IMR-90 (cell line): ENCODE measurements at regions not wholly inside any gene's neighbourhood (a gene's known extent, or its start where the extent isn't known, plus 50 kb on each side); places are given as distances from the start of the nearest gene placed in this dataset.

Experiments
- ATAC-seq: fragments of 200-7000 bp; cut with Tn5 transposase; 2 replicates; pipeline ENCODE4 v1.9.1; 2020; ENCODE audit warnings: low read depth, mild to moderate bottlenecking, moderate library complexity
- BruUV-seq: library from RNA; stranded (reverse); fragments of 400-500 nt; replicated peaks from 2 replicates; lab custom pipeline; 2021; lab: Mats Ljungman, UMichigan
- CTCF ChIA-PET: fragments of 300-600 bp; formaldehyde crosslinking; extraction: SDS; loops from one replicate; lab custom pipeline; 2021; ENCODE audit warnings: antibody characterized with exemption; lab: Yijun Ruan, JAX
- POLR2A ChIA-PET: fragments of 300-600 bp; sonication (Branson Sonifier 250); formaldehyde crosslinking; loops from one replicate; lab custom pipeline; 2022; ENCODE audit warnings: antibody characterized with exemption; ENCODE audit not compliant: unreplicated experiment; lab: Charles Lee
- DNase-seq: peaks from one replicate; pipeline ENCODE4 v3.0.0; 2013
- H2AFZ ChIP-seq: replicated peaks from 2 replicates; pipeline ENCODE3; 2013; ENCODE audit warnings: low read length, mild to moderate bottlenecking; ENCODE audit not compliant: poor library complexity
- H2AK5ac ChIP-seq: 2 replicates; pipeline ENCODE4 v1.6.1; 2013; ENCODE audit warnings: low read depth, low read length, inconsistent platforms
- H2AK9ac ChIP-seq: replicated peaks from 2 replicates; pipeline ENCODE3; 2013; ENCODE audit warnings: mild to moderate bottlenecking, low read depth, low read length, moderate library complexity; ENCODE audit not compliant: poor library complexity
- H2BK120ac ChIP-seq: 2 replicates; pipeline ENCODE4 v1.6.1; 2013; ENCODE audit warnings: low read depth, low read length, inconsistent platforms
- H2BK15ac ChIP-seq: 3 replicates; pipeline ENCODE4 v1.6.1; 2013; ENCODE audit warnings: low read depth, low read length, inconsistent platforms
- H2BK20ac ChIP-seq: 2 replicates; pipeline ENCODE4 v1.6.1; 2013; ENCODE audit warnings: low read depth, mild to moderate bottlenecking, inconsistent platforms, low read length, moderate library complexity
- H2BK5ac ChIP-seq: 2 replicates; pipeline ENCODE4 v1.6.1; 2013; ENCODE audit warnings: mild to moderate bottlenecking, low read depth, low read length, inconsistent platforms; ENCODE audit not compliant: poor library complexity, severe bottlenecking
- H3K14ac ChIP-seq: replicated peaks from 2 replicates; pipeline ENCODE4 v1.6.1; 2013; ENCODE audit warnings: low read depth, low read length, inconsistent platforms
- H3K18ac ChIP-seq: 2 replicates; pipeline ENCODE4 v1.6.1; 2013; ENCODE audit warnings: low read depth, low read length, control low read depth
- H3K23ac ChIP-seq: 2 replicates; pipeline ENCODE4 v1.6.1; 2013; ENCODE audit warnings: low read depth, low read length, inconsistent platforms
- H3K27ac ChIP-seq: 2 replicates; pipeline ENCODE4 v1.5.1; 2013; ENCODE audit warnings: mild to moderate bottlenecking, control low read depth, low read length; ENCODE audit not compliant: insufficient read depth
- H3K27me3 ChIP-seq: 2 replicates; pipeline ENCODE4 v1.6.1; 2013; ENCODE audit warnings: low read length; ENCODE audit not compliant: control insufficient read depth, insufficient read depth
- H3K36me3 ChIP-seq: 2 replicates; pipeline ENCODE4 v1.6.1; 2013; ENCODE audit warnings: low read length, mixed read lengths; ENCODE audit not compliant: control insufficient read depth, insufficient read depth
- H3K4ac ChIP-seq: 2 replicates; pipeline ENCODE4 v1.6.1; 2013; ENCODE audit warnings: low read depth, low read length, inconsistent platforms
- H3K4me1 ChIP-seq: 2 replicates; pipeline ENCODE4 v1.6.1; 2013; ENCODE audit warnings: low read length, mixed read lengths; ENCODE audit not compliant: control insufficient read depth, insufficient read depth
- H3K4me2 ChIP-seq: 2 replicates; pipeline ENCODE4 v1.6.1; 2013; ENCODE audit warnings: low read depth, mild to moderate bottlenecking, control low read depth, low read length, moderate library complexity
- H3K4me3 ChIP-seq: 2 replicates; pipeline ENCODE4 v1.5.1; 2013; ENCODE audit warnings: low read depth, mild to moderate bottlenecking, control low read depth, low read length, moderate library complexity; ENCODE audit not compliant: insufficient read depth
- H3K56ac ChIP-seq: 2 replicates; pipeline ENCODE4 v1.6.1; 2013; ENCODE audit warnings: low read length, inconsistent platforms; ENCODE audit not compliant: insufficient read depth; ENCODE audit errors: extremely low read depth
- H3K79me1 ChIP-seq, 2 experiments: 2 replicates each; pipeline ENCODE4 v1.6.1; 2013; ENCODE audit warnings: low read length in 2 of 2, inconsistent platforms in 1 of 2, low read depth in 1 of 2
- H3K9ac ChIP-seq: 2 replicates; pipeline ENCODE4 v1.6.1; 2013; ENCODE audit warnings: low read depth, low read length, control low read depth
- H3K9me1 ChIP-seq: 2 replicates; pipeline ENCODE4 v1.6.1; 2013; ENCODE audit warnings: low read length, inconsistent platforms; ENCODE audit not compliant: insufficient read depth
- H3K9me3 ChIP-seq: 2 replicates; pipeline ENCODE4 v1.6.1; 2013; ENCODE audit warnings: low read length; ENCODE audit not compliant: control insufficient read depth, insufficient read depth
- H4K20me1 ChIP-seq: 2 replicates; pipeline ENCODE4 v1.6.1; 2013; ENCODE audit warnings: low read length, inconsistent platforms; ENCODE audit not compliant: insufficient read depth
- H4K5ac ChIP-seq: 2 replicates; pipeline ENCODE4 v1.6.1; 2013; ENCODE audit warnings: mild to moderate bottlenecking, low read depth, low read length, control low read depth
- H4K8ac ChIP-seq, 2 experiments: 2 replicates each; pipeline ENCODE4 v1.6.1; 2013; ENCODE audit warnings: low read depth in 2 of 2, low read length in 2 of 2, control low read depth in 1 of 2, inconsistent platforms in 1 of 2
- H4K91ac ChIP-seq: 2 replicates; pipeline ENCODE4 v1.6.1; 2013; ENCODE audit warnings: low read depth, low read length, inconsistent platforms; ENCODE audit not compliant: insufficient read depth
- BHLHE40 ChIP-seq: fragments of 150-350 bp; IDR thresholded peaks from 2 replicates; pipeline ENCODE4 v1.6.1; 2016; ENCODE audit warnings: mild to moderate bottlenecking, low read depth, low read length
- CEBPB ChIP-seq: IDR thresholded peaks from 2 replicates; pipeline ENCODE4 v1.6.1; 2012; ENCODE audit warnings: low read depth, low read length, improper control_type of control experiment
- CHD1 ChIP-seq: IDR thresholded peaks from 2 replicates; pipeline ENCODE4 v1.6.1; 2012; ENCODE audit warnings: low read depth, low read length, improper control_type of control experiment
- FOS ChIP-seq: fragments of 150-350 bp; IDR thresholded peaks from 2 replicates; pipeline ENCODE4 v1.6.1; 2016; ENCODE audit warnings: low read depth, low read length
- MAFK ChIP-seq: IDR thresholded peaks from 2 replicates; pipeline ENCODE4 v1.6.1; 2012; ENCODE audit warnings: low read depth, low read length, improper control_type of control experiment
- MAZ ChIP-seq: IDR thresholded peaks from 2 replicates; pipeline ENCODE4 v1.6.1; 2012; ENCODE audit warnings: low read depth, mild to moderate bottlenecking, low read length, improper control_type of control experiment, moderate library complexity, borderline replicate concordance
- MXI1 ChIP-seq: IDR thresholded peaks from 2 replicates; pipeline ENCODE4 v1.6.1; 2012; ENCODE audit warnings: low read depth, mild to moderate bottlenecking, low read length, moderate library complexity, borderline replicate concordance
- NFE2L2 ChIP-seq: fragments of 150-350 bp; IDR thresholded peaks from 2 replicates; pipeline ENCODE4 v1.6.1; 2016; ENCODE audit warnings: low read depth, mild to moderate bottlenecking, low read length
- POLR2A ChIP-seq: IDR thresholded peaks from 2 replicates; pipeline ENCODE4 v1.6.1; 2012; ENCODE audit warnings: mild to moderate bottlenecking, low read depth, low read length
- RAD21 ChIP-seq: IDR thresholded peaks from 2 replicates; pipeline ENCODE4 v1.6.1; 2012; ENCODE audit warnings: low read length, improper control_type of control experiment
- RCOR1 ChIP-seq: IDR thresholded peaks from 2 replicates; pipeline ENCODE4 v1.6.1; 2012; ENCODE audit warnings: mild to moderate bottlenecking, low read length, improper control_type of control experiment; ENCODE audit not compliant: insufficient replicate concordance
- RFX5 ChIP-seq: IDR thresholded peaks from 2 replicates; pipeline ENCODE4 v1.8.0; 2012; ENCODE audit warnings: low read depth, mild to moderate bottlenecking, low read length, moderate library complexity
- SMC3 ChIP-seq: fragments of 150-350 bp; IDR thresholded peaks from 2 replicates; pipeline ENCODE4 v1.6.1; 2016; ENCODE audit warnings: low read depth, mild to moderate bottlenecking, antibody characterized with exemption, low read length, moderate library complexity
- WGBS, 2 experiments: methylation state at CpG; one replicate each; pipeline versions ENCODE4 v1.1.5 to v1.1.7; 2013; ENCODE audit warnings: missing lambda C conversion rate in 2 of 2; ENCODE audit not compliant: insufficient read length in 1 of 2; ENCODE audit errors: extremely low coverage in 2 of 2; 5-methylcytosine and 5-hydroxymethylcytosine counted together
- dilution Hi-C: fragments of 300-500 bp; cut with HindIII; formaldehyde crosslinking; loops from one replicate; pipeline ENCODE4 v1.14.3; 2018; ENCODE audit warnings: low sequenced_read_pairs; ENCODE audit not compliant: unreplicated experiment
- in situ Hi-C: fragments of 300-500 bp; cut with MboI; formaldehyde crosslinking; loops from 3 replicates; pipeline ENCODE4 v1.14.3; 2019; ENCODE audit warnings: low sequenced_read_pairs, inconsistent platforms, mixed read lengths
- intact Hi-C: fragments of 100-400 bp; cut with micrococcal nuclease; formaldehyde crosslinking; loops from 2 replicates; pipeline ENCODE4 v1.10.0; 2022
- TF ChIP-seq, protein P1 (sequence below): fragments of 150-350 bp; IDR thresholded peaks from 2 replicates; pipeline ENCODE4 v1.6.1; 2017; ENCODE audit warnings: mild to moderate bottlenecking, antibody characterized with exemption, low read length, low read depth
- TF ChIP-seq, protein P2 (sequence below): conservative IDR thresholded peaks from 2 replicates; pipeline ENCODE4 v1.5.1; 2012; ENCODE audit warnings: mild to moderate bottlenecking, low read depth, low read length, improper control_type of control experiment
- TF ChIP-seq, protein P3 (sequence below): fragments of 150-350 bp; IDR thresholded peaks from 2 replicates; pipeline ENCODE4 v1.6.1; 2016; ENCODE audit warnings: low read depth, mild to moderate bottlenecking, low read length, moderate library complexity, borderline replicate concordance

DNA sequence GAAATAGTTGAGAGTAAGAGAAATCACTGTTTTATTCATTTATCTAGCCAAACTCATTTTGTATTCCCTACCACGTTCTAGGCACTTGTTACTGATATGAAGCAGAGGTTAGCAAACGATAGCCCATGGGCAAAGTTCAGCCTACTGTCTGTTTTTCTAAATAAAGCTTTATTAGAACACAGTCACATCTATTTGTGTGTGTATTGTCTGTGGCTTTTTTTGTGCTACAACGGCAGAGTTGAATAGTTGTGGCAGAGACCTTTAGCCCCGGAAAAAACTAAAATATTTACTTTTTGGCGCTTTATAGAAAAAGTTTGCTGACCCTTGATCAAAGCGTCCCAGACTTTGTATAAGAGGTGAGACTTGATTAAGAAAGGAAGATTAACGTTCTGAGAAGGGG is 289.1 kb upstream of the CFAP20DC start:
- intact Hi-C loops = no loop called here
- no peak overlapping the region for H3K9ac ChIP-seq
- no peaks in the 10 kb centered on the region for H3K9me3 ChIP-seq
- ChIA-PET CTCF (no interaction called here), POLR2A (no interaction called here)
- no peak overlapping the region for H3K4me3 ChIP-seq
- DNase-seq (no peak), ATAC-seq (no peak)
- in situ Hi-C loops = no loop called here
- H2BK120ac ChIP-seq = no peak overlapping the region
- no peak overlapping the region for H2BK15ac ChIP-seq
- WGBS, 2 experiments = no CpG with 5 or more reads among the region's 7 CpGs
- no peak overlapping the region for H3K27ac ChIP-seq
- no peaks in the 10 kb centered on the region for H4K20me1 ChIP-seq
- no peak overlapping the region for H3K4ac ChIP-seq
- peaks cover 2% of the 10 kb centered on the region; the same call in 1 of the 2 replicates for H3K4me1 ChIP-seq
- H3K79me1 ChIP-seq = no peaks in the 10 kb centered on the region
- H2BK5ac ChIP-seq = no peak overlapping the region
- H3K14ac ChIP-seq = no peak overlapping the region
- no peak overlapping the region for H3K18ac ChIP-seq
- TF ChIP-seq MAZ = no peak
- TF ChIP-seq, protein P1, sequence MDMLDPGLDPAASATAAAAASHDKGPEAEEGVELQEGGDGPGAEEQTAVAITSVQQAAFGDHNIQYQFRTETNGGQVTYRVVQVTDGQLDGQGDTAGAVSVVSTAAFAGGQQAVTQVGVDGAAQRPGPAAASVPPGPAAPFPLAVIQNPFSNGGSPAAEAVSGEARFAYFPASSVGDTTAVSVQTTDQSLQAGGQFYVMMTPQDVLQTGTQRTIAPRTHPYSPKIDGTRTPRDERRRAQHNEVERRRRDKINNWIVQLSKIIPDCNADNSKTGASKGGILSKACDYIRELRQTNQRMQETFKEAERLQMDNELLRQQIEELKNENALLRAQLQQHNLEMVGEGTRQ = no peak
- no peak for TF ChIP-seq RCOR1
- TF ChIP-seq CHD1 = no peak
- no peak for TF ChIP-seq MAFK
- TF ChIP-seq, protein P2, sequence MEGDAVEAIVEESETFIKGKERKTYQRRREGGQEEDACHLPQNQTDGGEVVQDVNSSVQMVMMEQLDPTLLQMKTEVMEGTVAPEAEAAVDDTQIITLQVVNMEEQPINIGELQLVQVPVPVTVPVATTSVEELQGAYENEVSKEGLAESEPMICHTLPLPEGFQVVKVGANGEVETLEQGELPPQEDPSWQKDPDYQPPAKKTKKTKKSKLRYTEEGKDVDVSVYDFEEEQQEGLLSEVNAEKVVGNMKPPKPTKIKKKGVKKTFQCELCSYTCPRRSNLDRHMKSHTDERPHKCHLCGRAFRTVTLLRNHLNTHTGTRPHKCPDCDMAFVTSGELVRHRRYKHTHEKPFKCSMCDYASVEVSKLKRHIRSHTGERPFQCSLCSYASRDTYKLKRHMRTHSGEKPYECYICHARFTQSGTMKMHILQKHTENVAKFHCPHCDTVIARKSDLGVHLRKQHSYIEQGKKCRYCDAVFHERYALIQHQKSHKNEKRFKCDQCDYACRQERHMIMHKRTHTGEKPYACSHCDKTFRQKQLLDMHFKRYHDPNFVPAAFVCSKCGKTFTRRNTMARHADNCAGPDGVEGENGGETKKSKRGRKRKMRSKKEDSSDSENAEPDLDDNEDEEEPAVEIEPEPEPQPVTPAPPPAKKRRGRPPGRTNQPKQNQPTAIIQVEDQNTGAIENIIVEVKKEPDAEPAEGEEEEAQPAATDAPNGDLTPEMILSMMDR = no peak
- TF ChIP-seq CEBPB = no peak
- TF ChIP-seq BHLHE40 = no peak
- TF ChIP-seq MXI1 = no peak
- no peak for TF ChIP-seq NFE2L2
- no peak for TF ChIP-seq RAD21
- TF ChIP-seq SMC3 = no peak
- TF ChIP-seq, protein P3, sequence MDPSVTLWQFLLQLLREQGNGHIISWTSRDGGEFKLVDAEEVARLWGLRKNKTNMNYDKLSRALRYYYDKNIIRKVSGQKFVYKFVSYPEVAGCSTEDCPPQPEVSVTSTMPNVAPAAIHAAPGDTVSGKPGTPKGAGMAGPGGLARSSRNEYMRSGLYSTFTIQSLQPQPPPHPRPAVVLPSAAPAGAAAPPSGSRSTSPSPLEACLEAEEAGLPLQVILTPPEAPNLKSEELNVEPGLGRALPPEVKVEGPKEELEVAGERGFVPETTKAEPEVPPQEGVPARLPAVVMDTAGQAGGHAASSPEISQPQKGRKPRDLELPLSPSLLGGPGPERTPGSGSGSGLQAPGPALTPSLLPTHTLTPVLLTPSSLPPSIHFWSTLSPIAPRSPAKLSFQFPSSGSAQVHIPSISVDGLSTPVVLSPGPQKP = no peak
- no peak for TF ChIP-seq FOS
- TF ChIP-seq RFX5 = no peak
- no peak for TF ChIP-seq POLR2A
- no peak overlapping the region for H4K8ac ChIP-seq
- no peaks in the 10 kb centered on the region for H3K36me3 ChIP-seq
- H3K9me1 ChIP-seq = no peaks in the 10 kb centered on the region
- BruUV-seq = no TSS peak
- H2AK9ac ChIP-seq = no peak overlapping the region
- no peak overlapping the region for H4K5ac ChIP-seq
- dilution Hi-C loops = no loop called here
- no peak overlapping the region for H3K4me2 ChIP-seq
- no peak overlapping the region for H4K91ac ChIP-seq
- H3K23ac ChIP-seq = no peak overlapping the region
- no peak overlapping the region for H3K56ac ChIP-seq
- H2AFZ ChIP-seq = no peak overlapping the region
- no peak overlapping the region for H2BK20ac ChIP-seq
- peaks cover 4% of the 10 kb centered on the region for H3K27me3 ChIP-seq
- H2AK5ac ChIP-seq = no peak overlapping the region
